Body of pancreas (tissue), 4 donors: ENCODE measurements at regions not wholly inside any gene's neighbourhood (a gene's known extent, or its start where the extent isn't known, plus 50 kb on each side); places are given as distances from the start of the nearest gene placed in this dataset.

Experiments
- CTCF ChIP-seq, 7 experiments: fragments of 450-650 bp in 4 of 7; fragments of 200-600 bp in 3 of 7; sonication (generic) in 3 of 7; IDR thresholded peaks; one replicate each; pipeline ENCODE4 v1.5.1; 2016 to 2019; ENCODE audit warnings: antibody characterized with exemption in 7 of 7
- POLR2A ChIP-seq, 3 donors: fragments of 450-650 bp; IDR thresholded peaks; one replicate each; pipeline ENCODE4 v1.6.1; 2016; ENCODE audit warnings: antibody characterized with exemption in 3 of 3, mild to moderate bottlenecking in 2 of 3

- TF ChIP-seq CTCF (IDR thresholded peaks at IDR 0.05) (no peak), POLR2A (IDR thresholded peaks at IDR 0.05) (no peak)
Observed at GRCh38 chr15:96390986-96391385, 60.5 kb downstream of the NR2F2 start.
